H9 (cell line): ENCODE measurements at regions not wholly inside any gene's neighbourhood (a gene's known extent, or its start where the extent isn't known, plus 50 kb on each side); places are given as distances from the start of the nearest gene placed in this dataset.

ENCODE experiments used
- DNase-seq: peaks from one replicate; pipeline ENCODE4 v3.0.0-alpha.2; 2017
- H2AFZ ChIP-seq: one replicate; pipeline ENCODE4 v1.6.1; 2013; ENCODE audit warnings: mild to moderate bottlenecking, low read length, control low read depth, moderate library complexity
- H2AK5ac ChIP-seq: 2 replicates; pipeline ENCODE4 v1.6.1; 2013; ENCODE audit warnings: low read length, control low read depth, mixed read lengths; ENCODE audit not compliant: insufficient read length
- H2BK120ac ChIP-seq: one replicate; pipeline ENCODE4 v1.6.1; 2013; ENCODE audit warnings: low read depth, mild to moderate bottlenecking, low read length, control low read depth, inconsistent platforms; ENCODE audit not compliant: poor library complexity, severe bottlenecking
- H2BK12ac ChIP-seq: 2 replicates; pipeline ENCODE4 v1.6.1; 2013; ENCODE audit warnings: low read length, control low read depth, mixed read lengths, low read depth; ENCODE audit not compliant: insufficient read length
- H2BK15ac ChIP-seq: 2 replicates; pipeline ENCODE4 v1.6.1; 2013; ENCODE audit warnings: low read depth, low read length, control low read depth
- H2BK20ac ChIP-seq: one replicate; pipeline ENCODE4 v1.6.1; 2013; ENCODE audit warnings: low read depth, mild to moderate bottlenecking, low read length, control low read depth, inconsistent platforms; ENCODE audit not compliant: poor library complexity, severe bottlenecking
- H2BK5ac ChIP-seq: 2 replicates; pipeline ENCODE4 v1.6.1; 2013; ENCODE audit warnings: low read length, control low read depth, mixed read lengths; ENCODE audit not compliant: insufficient read length
- H3K14ac ChIP-seq: 2 replicates; pipeline ENCODE4 v1.6.1; 2013; ENCODE audit warnings: low read length, control low read depth; ENCODE audit not compliant: insufficient read depth
- H3K18ac ChIP-seq: 2 replicates; pipeline ENCODE4 v1.6.1; 2013; ENCODE audit warnings: low read depth, mild to moderate bottlenecking, mixed read lengths, low read length, control low read depth; ENCODE audit not compliant: insufficient read length
- H3K23ac ChIP-seq: 2 replicates; pipeline ENCODE4 v1.6.1; 2013; ENCODE audit warnings: low read length, control low read depth, mixed read lengths, low read depth; ENCODE audit not compliant: insufficient read length
- H3K23me2 ChIP-seq: 2 replicates; pipeline ENCODE4 v1.6.1; 2013; ENCODE audit warnings: low read depth, mild to moderate bottlenecking, mixed read lengths, low read length, control low read depth; ENCODE audit not compliant: insufficient read length, poor library complexity, severe bottlenecking
- H3K27ac ChIP-seq: 2 replicates; pipeline ENCODE4 v1.5.1; 2013; ENCODE audit warnings: low read length, control low read depth, mixed read lengths, low read depth; ENCODE audit not compliant: insufficient read length
- H3K27me3 ChIP-seq: 2 replicates; pipeline ENCODE4 v1.6.1; 2013; ENCODE audit warnings: low read length, control low read depth, inconsistent platforms; ENCODE audit not compliant: insufficient read depth
- H3K4ac ChIP-seq: 2 replicates; pipeline ENCODE4 v1.6.1; 2013; ENCODE audit warnings: low read depth, mild to moderate bottlenecking, control low read depth, inconsistent platforms, low read length, moderate library complexity
- H3K4me1 ChIP-seq: 2 replicates; pipeline ENCODE4 v1.6.1; 2013; ENCODE audit warnings: low read length, control low read depth, inconsistent platforms; ENCODE audit not compliant: insufficient read depth
- H3K4me2 ChIP-seq: 2 replicates; pipeline ENCODE4 v1.6.1; 2013; ENCODE audit warnings: low read length, control low read depth, mixed read lengths; ENCODE audit not compliant: insufficient read length, insufficient read depth
- H3K56ac ChIP-seq: 2 replicates; pipeline ENCODE4 v1.6.1; 2013; ENCODE audit warnings: low read depth, mild to moderate bottlenecking, mixed read lengths, low read length, control low read depth; ENCODE audit not compliant: insufficient read length
- H3K79me1 ChIP-seq: 2 replicates; pipeline ENCODE4 v1.6.1; 2013; ENCODE audit warnings: low read depth, mild to moderate bottlenecking, moderate library complexity, low read length, control low read depth, inconsistent platforms; ENCODE audit not compliant: insufficient read depth, poor library complexity, severe bottlenecking
- H3K79me2 ChIP-seq: 2 replicates; pipeline ENCODE4 v1.6.1; 2013; ENCODE audit warnings: low read length, control low read depth, inconsistent platforms; ENCODE audit not compliant: insufficient read depth
- H3K9ac ChIP-seq: 2 replicates; pipeline ENCODE4 v1.6.1; 2013; ENCODE audit warnings: low read length, control low read depth, mixed read lengths; ENCODE audit not compliant: insufficient read length; ENCODE audit errors: extremely low read depth
- H3K9me3 ChIP-seq: one replicate; pipeline ENCODE4 v1.6.1; 2013; ENCODE audit warnings: low read depth, low read length, inconsistent platforms; ENCODE audit not compliant: control insufficient read depth
- H3T11ph ChIP-seq: one replicate; pipeline ENCODE4 v1.6.1; 2013; ENCODE audit warnings: mild to moderate bottlenecking, low read length, control low read depth, inconsistent platforms
- H4K20me1 ChIP-seq: one replicate; pipeline ENCODE4 v1.6.1; 2013; ENCODE audit not compliant: control insufficient read depth, insufficient read length, insufficient read depth
- H4K5ac ChIP-seq: 2 replicates; pipeline ENCODE4 v1.6.1; 2013; ENCODE audit warnings: low read depth, mild to moderate bottlenecking, mixed read lengths, low read length, control low read depth; ENCODE audit not compliant: insufficient read length
- H4K8ac ChIP-seq: replicated peaks from 2 replicates; pipeline ENCODE4 v1.6.1; 2013; ENCODE audit warnings: low read length, control low read depth, mixed read lengths, low read depth; ENCODE audit not compliant: insufficient read length
- H4K91ac ChIP-seq: 2 replicates; pipeline ENCODE4 v1.6.1; 2013; ENCODE audit warnings: low read depth, mild to moderate bottlenecking, moderate library complexity, mixed read lengths, low read length, control low read depth; ENCODE audit not compliant: insufficient read length
- H3K27ac Mint-ChIP-seq, 3 experiments: 2 replicates in 2 of 3; 3 replicates in 1 of 3; pipeline ENCODE4 v1.8.0; 2020 to 2021; ENCODE audit warnings: mixed read lengths in 3 of 3, mild to moderate bottlenecking in 1 of 3, moderate library complexity in 1 of 3
- H3K27me3 Mint-ChIP-seq: 2 replicates; pipeline ENCODE4 v1.8.0; 2021; ENCODE audit warnings: low read depth, mild to moderate bottlenecking, moderate library complexity, mixed read lengths
- H3K36me3 Mint-ChIP-seq, 3 experiments: 2 replicates in 2 of 3; 3 replicates in 1 of 3; pipeline ENCODE4 v1.8.0; 2020 to 2021; ENCODE audit warnings: low read depth in 3 of 3, mixed read lengths in 3 of 3; ENCODE audit not compliant: insufficient read depth in 1 of 3
- H3K4me1 Mint-ChIP-seq, 2 experiments: 2 replicates each; pipeline ENCODE4 v1.8.0; 2020; ENCODE audit warnings: mixed read lengths in 2 of 2
- H3K4me3 Mint-ChIP-seq, 2 experiments: 2 replicates in 1 of 2; 3 replicates in 1 of 2; pipeline ENCODE4 v1.8.0; 2020 to 2021; ENCODE audit warnings: mild to moderate bottlenecking in 2 of 2, mixed read lengths in 2 of 2, moderate library complexity in 1 of 2
- H3K9me3 Mint-ChIP-seq, 2 experiments: 2 replicates in 1 of 2; 3 replicates in 1 of 2; pipeline ENCODE4 v1.8.0; 2020; ENCODE audit warnings: mild to moderate bottlenecking in 2 of 2, mixed read lengths in 2 of 2, moderate library complexity in 1 of 2
- WGBS: extraction: QIAGEN DNeasy Blood & Tissue Kit; methylation state at CpG from one replicate; pipeline ENCODE4 v1.1.7; 2013; ENCODE audit warnings: missing lambda C conversion rate, low lambda C conversion rate, mixed read lengths; ENCODE audit not compliant: insufficient read length; ENCODE audit errors: extremely low coverage; 5-methylcytosine and 5-hydroxymethylcytosine counted together
- TF ChIP-seq, protein P1 (sequence below): fragments of 200-600 bp; sonication (generic); conservative IDR thresholded peaks from 3 replicates; pipeline ENCODE4 v1.8.0; 2021; ENCODE audit warnings: antibody characterized with exemption, mild to moderate bottlenecking

DNA sequence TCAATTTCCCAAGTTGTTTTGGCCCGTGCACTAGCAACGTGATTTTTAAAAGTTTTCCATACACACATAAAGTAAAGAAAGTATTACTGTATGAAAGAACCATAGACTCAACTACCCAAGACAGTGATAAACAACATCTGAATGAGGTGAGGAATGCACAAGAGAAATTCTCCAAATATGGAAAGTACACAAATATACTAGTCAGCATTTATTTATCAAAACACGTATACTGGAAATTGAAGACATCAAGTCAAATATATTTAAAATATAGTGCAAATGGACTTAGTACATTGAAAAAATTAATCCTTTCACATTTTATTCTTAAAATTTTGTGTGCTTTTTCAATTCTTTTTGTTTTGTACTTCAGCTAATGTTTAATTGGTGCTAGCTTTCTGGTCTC is 143.6 kb downstream of the ARL4A start:
- no CpG with 5 or more reads among the region's 3 CpGs for WGBS
- H3K14ac ChIP-seq, result no peak overlapping the region

More for the DNA sequence above, 143.6 kb downstream of the ARL4A start:
- Histone ChIP-seq H3K9me3 (no peaks in the 10 kb centered on the region), H4K91ac (no peak overlapping the region), H4K5ac (no peak overlapping the region), H3K9ac (no peak overlapping the region), H2AK5ac (no peak overlapping the region), H3K4me2 (no peak overlapping the region), H2BK120ac (no peak overlapping the region), H2AFZ (no peak overlapping the region), H2BK5ac (no peak overlapping the region), H3K79me1 (no peaks in the 10 kb centered on the region), H2BK12ac (no peak overlapping the region), H3K18ac (no peak overlapping the region), H2BK15ac (no peak overlapping the region), H3K56ac (no peak overlapping the region), H3K23me2 (no peaks in the 10 kb centered on the region), H3K4me1 (no peaks in the 10 kb centered on the region), H4K20me1 (no peaks in the 10 kb centered on the region), H3K27ac (no peak overlapping the region), H3T11ph (no peak overlapping the region), H3K4ac (no peak overlapping the region), H3K27me3 (no peaks in the 10 kb centered on the region), H3K79me2 (no peaks in the 10 kb centered on the region), H3K23ac (no peak overlapping the region), H4K8ac (no peak overlapping the region), H2BK20ac (no peak overlapping the region)
- peaks cover 21 to 27% (median 23%) of the 10 kb centered on the region in 3 experiments for H3K36me3 Mint-ChIP-seq
- H3K4me1 Mint-ChIP-seq, result peaks cover 6 to 9% of the 10 kb centered on the region in 2 experiments
- no peak for DNase-seq
- H3K4me3 Mint-ChIP-seq, result no peak overlapping the region
- no peaks in the 10 kb centered on the region for H3K27me3 Mint-ChIP-seq
- peaks cover 24 to 25% of the 10 kb centered on the region in 2 experiments for H3K9me3 Mint-ChIP-seq
- TF ChIP-seq, protein P1, sequence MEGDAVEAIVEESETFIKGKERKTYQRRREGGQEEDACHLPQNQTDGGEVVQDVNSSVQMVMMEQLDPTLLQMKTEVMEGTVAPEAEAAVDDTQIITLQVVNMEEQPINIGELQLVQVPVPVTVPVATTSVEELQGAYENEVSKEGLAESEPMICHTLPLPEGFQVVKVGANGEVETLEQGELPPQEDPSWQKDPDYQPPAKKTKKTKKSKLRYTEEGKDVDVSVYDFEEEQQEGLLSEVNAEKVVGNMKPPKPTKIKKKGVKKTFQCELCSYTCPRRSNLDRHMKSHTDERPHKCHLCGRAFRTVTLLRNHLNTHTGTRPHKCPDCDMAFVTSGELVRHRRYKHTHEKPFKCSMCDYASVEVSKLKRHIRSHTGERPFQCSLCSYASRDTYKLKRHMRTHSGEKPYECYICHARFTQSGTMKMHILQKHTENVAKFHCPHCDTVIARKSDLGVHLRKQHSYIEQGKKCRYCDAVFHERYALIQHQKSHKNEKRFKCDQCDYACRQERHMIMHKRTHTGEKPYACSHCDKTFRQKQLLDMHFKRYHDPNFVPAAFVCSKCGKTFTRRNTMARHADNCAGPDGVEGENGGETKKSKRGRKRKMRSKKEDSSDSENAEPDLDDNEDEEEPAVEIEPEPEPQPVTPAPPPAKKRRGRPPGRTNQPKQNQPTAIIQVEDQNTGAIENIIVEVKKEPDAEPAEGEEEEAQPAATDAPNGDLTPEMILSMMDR, result no peak
- no peak overlapping the region for H3K27ac Mint-ChIP-seq
